Progenitor cell of endocrine pancreas (in vitro differentiated cells): ENCODE measurements at regions not wholly inside any gene's neighbourhood (a gene's known extent, or its start where the extent isn't known, plus 50 kb on each side); places are given as distances from the start of the nearest gene placed in this dataset.

ENCODE experiments used
- DNase-seq: peaks from one replicate; pipeline ENCODE4 v3.0.0; 2021; ENCODE audit warnings: low spot score; ENCODE audit not compliant: unreplicated experiment
- H3K27ac Mint-ChIP-seq: 2 replicates; pipeline ENCODE4 v1.8.0; 2021; ENCODE audit warnings: mild to moderate bottlenecking, moderate library complexity, mixed read lengths
- H3K27me3 Mint-ChIP-seq: 2 replicates; pipeline ENCODE4 v1.8.0; 2021; ENCODE audit warnings: mixed read lengths
- H3K36me3 Mint-ChIP-seq: 2 replicates; pipeline ENCODE4 v1.8.0; 2022; ENCODE audit warnings: mixed read lengths; ENCODE audit not compliant: insufficient read depth
- H3K4me1 Mint-ChIP-seq: 2 replicates; pipeline ENCODE4 v1.8.0; 2021; ENCODE audit warnings: low read depth, mixed read lengths
- H3K4me3 Mint-ChIP-seq: 2 replicates; pipeline ENCODE4 v1.8.0; 2021; ENCODE audit warnings: low read depth, mild to moderate bottlenecking, moderate library complexity, mixed read lengths
- H3K9me3 Mint-ChIP-seq: 2 replicates; pipeline ENCODE4 v1.8.0; 2021; ENCODE audit warnings: low read depth, mixed read lengths
- CTCF ChIP-seq: fragments of 200-600 bp; sonication (generic); IDR thresholded peaks from one replicate; pipeline ENCODE4 v1.5.0; 2021; ENCODE audit warnings: antibody characterized with exemption, mild to moderate bottlenecking; ENCODE audit not compliant: unreplicated experiment

GRCh38 chr3:64932016-64932518, 244.3 kb upstream of the ADAMTS9 start:
- H3K9me3 Mint-ChIP-seq: peaks cover 26% of the 10 kb centered on the region
- no peak for DNase-seq
- no peak overlapping the region for H3K4me3 Mint-ChIP-seq
- TF ChIP-seq CTCF: no peak
- no peaks in the 10 kb centered on the region for H3K27me3 Mint-ChIP-seq
- H3K27ac Mint-ChIP-seq: no peak overlapping the region
- peaks cover 10% of the 10 kb centered on the region for H3K36me3 Mint-ChIP-seq
- no peaks in the 10 kb centered on the region for H3K4me1 Mint-ChIP-seq

- H3K4me1 Mint-ChIP-seq: no peaks in the 10 kb centered on the region
- no peak for DNase-seq
- no peak overlapping the region for H3K27ac Mint-ChIP-seq
- peaks cover 10% of the 10 kb centered on the region for H3K36me3 Mint-ChIP-seq
- H3K4me3 Mint-ChIP-seq: no peak overlapping the region
- H3K27me3 Mint-ChIP-seq: no peaks in the 10 kb centered on the region
- peaks cover 26% of the 10 kb centered on the region for H3K9me3 Mint-ChIP-seq
- no peak for TF ChIP-seq CTCF
These were observed 243.1 kb upstream of the ADAMTS9 start for GRCh38 chr3:64930891-64931290.

- TF ChIP-seq CTCF: no peak
- no peak for DNase-seq
- H3K27me3 Mint-ChIP-seq: no peaks in the 10 kb centered on the region
- H3K4me1 Mint-ChIP-seq: no peaks in the 10 kb centered on the region
- H3K36me3 Mint-ChIP-seq: peaks cover 7% of the 10 kb centered on the region
- no peak overlapping the region for H3K4me3 Mint-ChIP-seq
- H3K27ac Mint-ChIP-seq: no peak overlapping the region
- peaks cover 19% of the 10 kb centered on the region for H3K9me3 Mint-ChIP-seq
These were observed 240.9 kb upstream of the ADAMTS9 start for GRCh38 chr3:64928683-64929082.

- H3K4me1 Mint-ChIP-seq: no peaks in the 10 kb centered on the region
- no peak for TF ChIP-seq CTCF
- DNase-seq: no peak
- peaks cover 3% of the 10 kb centered on the region for H3K36me3 Mint-ChIP-seq
- no peak overlapping the region for H3K27ac Mint-ChIP-seq
- H3K27me3 Mint-ChIP-seq: peaks cover 6% of the 10 kb centered on the region
- H3K9me3 Mint-ChIP-seq: peaks cover 12% of the 10 kb centered on the region
- H3K4me3 Mint-ChIP-seq: no peak overlapping the region
These were observed 239.9 kb upstream of the ADAMTS9 start for GRCh38 chr3:64927689-64928088.

- Mint-ChIP-seq H3K4me3 (no peak overlapping the region), H3K27me3 (peaks cover 6% of the 10 kb centered on the region), H3K36me3 (no peaks in the 10 kb centered on the region), H3K4me1 (no peaks in the 10 kb centered on the region), H3K9me3 (peaks cover 2% of the 10 kb centered on the region), H3K27ac (no peak overlapping the region)
- TF ChIP-seq CTCF: no peak
- DNase-seq: no peak
These were observed 237.8 kb upstream of the ADAMTS9 start for GRCh38 chr3:64925575-64925974.
